Left lung (tissue), 4 donors: ENCODE measurements at regions not wholly inside any gene's neighbourhood (a gene's known extent, or its start where the extent isn't known, plus 50 kb on each side); places are given as distances from the start of the nearest gene placed in this dataset.

ENCODE experiments used
- ATAC-seq: fragments of 200-7000 bp; cut with Tn5 transposase; one replicate; pipeline ENCODE4 v1.9.1; 2020; ENCODE audit warnings: moderate library complexity
- DNase-seq, 4 donors: peaks; one replicate each; pipeline ENCODE4 v3.0.0-alpha.2; 2013 to 2020
- H3K27ac ChIP-seq, 2 donors: fragments of 200-600 bp; sonication (generic) in 1 of 2; one replicate each; pipeline versions ENCODE4 v1.5.0 to v1.8.0; 2020 to 2021
- H3K27me3 ChIP-seq, 2 donors: fragments of 200-600 bp; sonication (generic) in 1 of 2; one replicate each; pipeline versions ENCODE4 v1.5.0 to v1.8.0; 2020 to 2021
- H3K36me3 ChIP-seq, 2 donors: fragments of 200-600 bp; sonication (generic) in 1 of 2; one replicate each; pipeline versions ENCODE4 v1.5.0 to v1.8.0; 2020 to 2021
- H3K4me1 ChIP-seq, 2 donors: fragments of 200-600 bp; one replicate each; pipeline ENCODE4 v1.8.0; 2021
- H3K4me3 ChIP-seq, 2 donors: fragments of 200-600 bp; sonication (generic) in 1 of 2; one replicate each; pipeline versions ENCODE4 v1.5.0 to v1.8.0; 2020 to 2021; ENCODE audit warnings: mild to moderate bottlenecking in 1 of 2
- H3K9me3 ChIP-seq, 2 donors: fragments of 200-600 bp; sonication (generic) in 1 of 2; one replicate each; pipeline versions ENCODE4 v1.5.0 to v1.8.0; 2020 to 2021
- intact Hi-C, 2 donors: fragments of 100-400 bp; cut with DNase I; formaldehyde crosslinking; loops; one replicate each; pipeline versions ENCODE4 v1.11.2 to v1.14.2; 2022
- TF ChIP-seq, protein P1 (sequence below), 2 donors: fragments of 200-600 bp; sonication (generic) in 1 of 2; IDR thresholded peaks; one replicate each; pipeline versions ENCODE4 v1.5.0 to v1.8.0; 2021; ENCODE audit warnings: antibody characterized with exemption in 2 of 2
- donor health status: DM: no; HTN: yes; CAD: no.
- donor health status: DM: no; HTN: no; CAD: no.

DNA sequence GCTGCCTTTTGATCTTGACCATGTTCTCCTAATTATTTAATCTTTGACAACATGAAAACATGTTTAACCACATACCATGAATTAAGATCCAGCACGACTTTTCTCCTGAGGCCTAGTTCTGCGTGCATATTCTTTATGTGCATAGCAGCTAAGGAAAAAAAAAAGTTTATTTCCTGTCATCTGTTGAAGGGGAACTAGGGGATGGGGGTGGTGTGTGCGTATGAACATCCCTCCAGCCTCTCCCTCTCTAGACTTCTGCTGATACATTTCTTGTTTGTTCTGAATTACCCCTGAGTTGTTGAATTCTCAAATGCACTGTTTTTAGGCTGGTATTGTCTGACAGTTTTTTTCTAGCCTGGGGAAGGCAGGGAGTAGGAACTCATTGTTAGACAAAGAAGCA lies 543.3 kb downstream of the FGF9 start:
- TF ChIP-seq, protein P1, sequence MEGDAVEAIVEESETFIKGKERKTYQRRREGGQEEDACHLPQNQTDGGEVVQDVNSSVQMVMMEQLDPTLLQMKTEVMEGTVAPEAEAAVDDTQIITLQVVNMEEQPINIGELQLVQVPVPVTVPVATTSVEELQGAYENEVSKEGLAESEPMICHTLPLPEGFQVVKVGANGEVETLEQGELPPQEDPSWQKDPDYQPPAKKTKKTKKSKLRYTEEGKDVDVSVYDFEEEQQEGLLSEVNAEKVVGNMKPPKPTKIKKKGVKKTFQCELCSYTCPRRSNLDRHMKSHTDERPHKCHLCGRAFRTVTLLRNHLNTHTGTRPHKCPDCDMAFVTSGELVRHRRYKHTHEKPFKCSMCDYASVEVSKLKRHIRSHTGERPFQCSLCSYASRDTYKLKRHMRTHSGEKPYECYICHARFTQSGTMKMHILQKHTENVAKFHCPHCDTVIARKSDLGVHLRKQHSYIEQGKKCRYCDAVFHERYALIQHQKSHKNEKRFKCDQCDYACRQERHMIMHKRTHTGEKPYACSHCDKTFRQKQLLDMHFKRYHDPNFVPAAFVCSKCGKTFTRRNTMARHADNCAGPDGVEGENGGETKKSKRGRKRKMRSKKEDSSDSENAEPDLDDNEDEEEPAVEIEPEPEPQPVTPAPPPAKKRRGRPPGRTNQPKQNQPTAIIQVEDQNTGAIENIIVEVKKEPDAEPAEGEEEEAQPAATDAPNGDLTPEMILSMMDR (IDR thresholded peaks at IDR 0.05): no peak
- no peaks in the 10 kb centered on the region for H3K27me3 ChIP-seq
- H3K4me3 ChIP-seq: no peak overlapping the region
- intact Hi-C loops: no loop called here
- H3K27ac ChIP-seq: no peak overlapping the region
- no peaks in the 10 kb centered on the region for H3K4me1 ChIP-seq
- H3K9me3 ChIP-seq: no peaks in the 10 kb centered on the region
- no peak for ATAC-seq
- no peaks in the 10 kb centered on the region for H3K36me3 ChIP-seq
- no peak for DNase-seq

DNA sequence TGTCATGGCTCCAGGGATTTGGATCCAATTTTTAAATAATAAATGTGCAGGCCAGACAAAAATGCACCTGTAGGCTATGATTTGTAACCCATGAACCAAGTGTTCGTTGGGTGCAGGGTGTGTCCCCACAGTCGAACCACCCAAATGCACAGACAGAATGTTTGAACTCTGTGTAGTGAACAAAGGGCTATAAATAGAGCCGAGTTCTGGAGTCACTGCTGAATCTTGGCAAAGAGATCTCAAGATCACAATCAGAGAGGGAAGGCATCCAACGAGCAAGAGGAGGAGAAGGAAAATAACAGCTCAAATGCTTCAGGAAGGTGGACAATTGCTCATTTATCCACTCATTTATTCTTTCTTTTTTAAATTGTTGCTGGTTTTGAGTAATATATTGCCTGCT lies 547.9 kb downstream of the FGF9 start:
- Histone ChIP-seq H3K36me3 (no peaks in the 10 kb centered on the region), H3K27ac (no peak overlapping the region), H3K4me3 (no peak overlapping the region), H3K4me1 (no peaks in the 10 kb centered on the region), H3K9me3 (no peaks in the 10 kb centered on the region), H3K27me3 (no peaks in the 10 kb centered on the region)
- intact Hi-C loops: no loop called here
- no peak for DNase-seq
- TF ChIP-seq, protein P1 (IDR thresholded peaks at IDR 0.05): no peak
- no peak for ATAC-seq

DNA sequence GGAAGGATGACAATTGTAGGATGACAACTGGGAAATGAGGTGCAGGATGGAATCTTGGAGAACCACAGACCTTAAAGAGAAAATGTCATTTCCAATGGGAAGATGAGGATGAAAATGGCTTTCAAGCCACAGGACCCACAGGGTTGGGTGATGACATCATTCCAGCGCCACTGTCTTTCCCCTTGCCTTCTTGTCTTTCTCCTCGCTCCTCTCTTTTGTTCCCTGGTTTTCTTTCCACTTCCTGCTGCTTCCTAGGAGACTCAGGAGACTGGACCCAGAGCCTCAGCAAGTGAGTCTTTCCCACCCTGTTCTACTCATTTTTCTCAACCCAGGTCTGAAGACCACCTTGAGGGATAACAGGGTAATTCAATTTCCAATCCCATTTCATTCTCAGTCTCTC lies 548.8 kb downstream of the FGF9 start:
- H3K27ac ChIP-seq: no peak overlapping the region
- no peaks in the 10 kb centered on the region for H3K27me3 ChIP-seq
- H3K4me3 ChIP-seq: no peak overlapping the region
- intact Hi-C loops: no loop called here
- TF ChIP-seq, protein P1 (IDR thresholded peaks at IDR 0.05): no peak
- no peak for DNase-seq
- H3K4me1 ChIP-seq: no peaks in the 10 kb centered on the region
- H3K36me3 ChIP-seq: no peaks in the 10 kb centered on the region
- no peaks in the 10 kb centered on the region for H3K9me3 ChIP-seq
- no peak for ATAC-seq

DNA sequence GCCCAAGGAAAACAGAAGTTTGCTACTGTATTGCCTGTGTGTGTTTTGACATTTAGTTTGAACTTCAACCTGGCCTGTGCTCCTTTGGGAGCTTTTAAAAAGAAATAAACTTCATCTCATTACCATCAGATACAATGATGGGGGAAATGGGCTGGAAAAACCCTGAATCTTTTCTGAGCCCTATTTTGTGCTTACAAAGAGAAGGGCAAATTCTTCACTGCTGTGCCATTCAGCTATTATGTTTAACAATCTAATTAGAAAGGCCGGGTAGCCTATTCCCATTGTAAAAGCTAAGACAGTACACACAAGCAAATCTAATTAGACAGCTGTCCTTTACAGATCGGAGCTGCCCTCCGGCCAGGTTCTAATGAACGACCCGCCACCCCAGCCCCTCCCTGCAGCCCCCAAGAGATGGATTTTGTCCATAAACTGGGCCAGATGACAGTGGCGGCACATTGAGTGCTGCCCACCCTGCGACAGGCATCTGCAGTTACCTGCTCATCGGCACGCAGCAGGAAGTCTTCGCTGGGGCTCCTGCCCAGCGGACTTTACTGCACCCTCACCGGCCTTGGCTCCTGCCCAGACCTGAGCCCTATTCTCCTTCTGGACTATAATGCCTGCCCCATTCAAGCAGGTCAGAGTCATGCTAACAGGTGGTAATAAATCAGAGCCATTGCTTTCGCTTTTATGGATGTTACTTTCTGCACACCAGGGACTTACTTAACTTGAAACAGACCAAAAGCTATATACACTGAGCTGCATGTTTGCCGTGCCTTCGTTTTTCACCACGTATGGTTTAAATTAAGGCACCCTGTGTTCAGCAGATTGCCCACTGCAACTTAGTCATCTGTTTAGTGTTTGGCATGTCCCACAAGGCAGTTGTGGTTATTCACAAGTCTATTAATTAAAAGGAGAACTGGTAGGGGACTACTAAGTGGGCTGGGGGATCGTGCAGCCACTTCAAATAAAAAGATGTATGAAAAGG lies 549.6 kb downstream of the FGF9 start:
- no peak for DNase-seq

DNA sequence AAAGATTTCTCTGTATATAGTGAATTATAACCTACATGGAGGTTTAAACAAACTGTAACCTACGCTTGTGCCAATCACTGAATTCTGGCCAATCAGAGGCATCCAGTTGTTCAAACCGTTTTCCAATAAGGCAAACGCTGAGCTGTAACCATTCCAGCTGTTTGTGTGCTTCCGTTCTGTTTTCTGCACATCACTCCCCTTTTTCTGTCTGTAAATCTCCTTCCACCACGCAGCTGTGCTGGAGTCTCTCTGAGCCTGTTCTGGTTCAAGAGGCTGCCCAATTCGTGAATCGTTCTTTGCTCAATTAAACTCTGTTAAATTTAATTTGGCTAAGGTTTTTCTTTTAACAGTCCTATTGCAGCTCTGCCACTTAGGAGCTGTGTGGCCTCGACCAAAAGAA lies 552.5 kb downstream of the FGF9 start:
- H3K4me3 ChIP-seq: no peak overlapping the region
- intact Hi-C loops: no loop called here
- H3K36me3 ChIP-seq: no peaks in the 10 kb centered on the region
- ATAC-seq (no peak), DNase-seq (no peak)
- H3K9me3 ChIP-seq: no peaks in the 10 kb centered on the region
- H3K4me1 ChIP-seq: no peaks in the 10 kb centered on the region
- no peak overlapping the region for H3K27ac ChIP-seq
- no peaks in the 10 kb centered on the region for H3K27me3 ChIP-seq
- TF ChIP-seq, protein P1 (IDR thresholded peaks at IDR 0.05): no peak

More for the DNA sequence above, 549.6 kb downstream of the FGF9 start:
- no peak for ATAC-seq
- TF ChIP-seq, protein P1 (IDR thresholded peaks at IDR 0.05): no peak
- Histone ChIP-seq H3K4me3 (no peak overlapping the region), H3K36me3 (no peaks in the 10 kb centered on the region), H3K9me3 (no peaks in the 10 kb centered on the region), H3K4me1 (no peaks in the 10 kb centered on the region), H3K27ac (no peak overlapping the region), H3K27me3 (no peaks in the 10 kb centered on the region)
- intact Hi-C loops: no loop called here
